GM23338 (cell line): ENCODE measurements at regions not wholly inside any gene's neighbourhood (a gene's known extent, or its start where the extent isn't known, plus 50 kb on each side); places are given as distances from the start of the nearest gene placed in this dataset.

ENCODE experiments used
- ATAC-seq: fragments of 200-7000 bp; cut with Tn5 transposase; 3 replicates; pipeline ENCODE4 v1.9.1; 2020
- DNase-seq: peaks from one replicate; pipeline ENCODE4 v3.0.0-alpha.2; 2015; ENCODE audit warnings: low spot score
- H2AFZ ChIP-seq: fragments of 200-600 bp; sonication (generic); 2 replicates; pipeline ENCODE4 v1.8.0; 2016; ENCODE audit warnings: antibody characterized with exemption, mild to moderate bottlenecking, moderate library complexity
- H3F3A ChIP-seq: fragments of 200-600 bp; sonication (generic); replicated peaks from 2 replicates; pipeline ENCODE4 v1.8.0; 2017; ENCODE audit warnings: antibody characterized with exemption, mixed run types, low read depth
- H3K27ac ChIP-seq: fragments of 200-600 bp; sonication (generic); 2 replicates; pipeline ENCODE4 v1.6.1; 2016; ENCODE audit warnings: low read depth
- H3K27me3 ChIP-seq: fragments of 200-600 bp; sonication (generic); 2 replicates; pipeline ENCODE4 v1.8.0; 2016; ENCODE audit warnings: mild to moderate bottlenecking, mixed run types, moderate library complexity; ENCODE audit not compliant: insufficient read depth
- H3K36me3 ChIP-seq: fragments of 200-600 bp; sonication (generic); 2 replicates; pipeline ENCODE4 v1.8.0; 2016; ENCODE audit warnings: mild to moderate bottlenecking; ENCODE audit not compliant: insufficient read depth
- H3K4me1 ChIP-seq: fragments of 200-600 bp; sonication (generic); 2 replicates; pipeline ENCODE4 v1.8.0; 2016; ENCODE audit warnings: mild to moderate bottlenecking, moderate library complexity; ENCODE audit not compliant: insufficient read depth
- H3K4me2 ChIP-seq: fragments of 200-600 bp; sonication (generic); 2 replicates; pipeline ENCODE4 v1.7.1; 2017; ENCODE audit warnings: mixed run types
- H3K4me3 ChIP-seq: fragments of 200-600 bp; sonication (generic); 2 replicates; pipeline ENCODE4 v1.6.1; 2016; ENCODE audit warnings: mixed run types
- H3K79me2 ChIP-seq: fragments of 200-600 bp; sonication (generic); replicated peaks from 2 replicates; pipeline ENCODE4 v1.8.0; 2017; ENCODE audit warnings: mild to moderate bottlenecking; ENCODE audit not compliant: insufficient read depth
- H3K9me2 ChIP-seq: fragments of 200-600 bp; sonication (generic); 2 replicates; pipeline ENCODE4 v1.8.0; 2017; ENCODE audit not compliant: insufficient read depth
- H4K20me1 ChIP-seq: fragments of 200-600 bp; sonication (generic); replicated peaks from 2 replicates; pipeline ENCODE4 v1.8.0; 2017; ENCODE audit warnings: mild to moderate bottlenecking; ENCODE audit not compliant: insufficient read depth
- H3K27ac Mint-ChIP-seq: 2 replicates; pipeline ENCODE4 v1.8.0; 2020; ENCODE audit warnings: inconsistent platforms, mild to moderate bottlenecking, moderate library complexity, mixed read lengths
- H3K27me3 Mint-ChIP-seq: 3 replicates; pipeline ENCODE4 v1.8.0; 2022; ENCODE audit warnings: low read depth, mild to moderate bottlenecking, moderate library complexity, mixed read lengths, inconsistent platforms; ENCODE audit not compliant: insufficient read depth, poor library complexity
- H3K36me3 Mint-ChIP-seq: 3 replicates; pipeline ENCODE4 v1.8.0; 2021; ENCODE audit warnings: low read depth, mild to moderate bottlenecking, inconsistent platforms, moderate library complexity, mixed read lengths
- H3K4me1 Mint-ChIP-seq: 3 replicates; pipeline ENCODE4 v1.8.0; 2020; ENCODE audit warnings: mild to moderate bottlenecking, inconsistent platforms, mixed read lengths
- H3K4me3 Mint-ChIP-seq: 3 replicates; pipeline ENCODE4 v1.8.0; 2021; ENCODE audit warnings: moderate library complexity, mild to moderate bottlenecking, inconsistent platforms, mixed read lengths
- H3K9me3 Mint-ChIP-seq: 3 replicates; pipeline ENCODE4 v1.8.0; 2020; ENCODE audit warnings: moderate library complexity, mild to moderate bottlenecking, inconsistent platforms, mixed read lengths
- CREB1 ChIP-seq: fragments of 250-450 bp; sonication (Bioruptor Pico); IDR thresholded peaks from 2 replicates; pipeline ENCODE4 v1.5.0; 2020; ENCODE audit warnings: low read depth, mild to moderate bottlenecking, moderate library complexity
- EZH2 ChIP-seq: fragments of 200-600 bp; sonication (generic); IDR thresholded peaks from one replicate; pipeline ENCODE4 v1.8.0; 2017; ENCODE audit warnings: antibody characterized with exemption, mild to moderate bottlenecking, low read depth; ENCODE audit not compliant: unreplicated experiment
- JUNB ChIP-seq: IDR thresholded peaks from one replicate; pipeline ENCODE4 v1.6.1; 2016; ENCODE audit warnings: antibody characterized with exemption; ENCODE audit not compliant: unreplicated experiment
- POLR2AphosphoS5 ChIP-seq: IDR thresholded peaks from 2 replicates; pipeline ENCODE4 v1.6.1; 2016; ENCODE audit warnings: antibody characterized with exemption, low read depth
- ZNF331 ChIP-seq: fragments of 250-450 bp; sonication (Bioruptor Pico); IDR thresholded peaks from 2 replicates; pipeline ENCODE4 v1.5.0; 2020; ENCODE audit warnings: low read depth, mild to moderate bottlenecking, moderate library complexity
- ZNF462 ChIP-seq: fragments of 250-450 bp; sonication (Bioruptor Pico); IDR thresholded peaks from 2 replicates; pipeline ENCODE4 v1.5.0; 2020; ENCODE audit warnings: mild to moderate bottlenecking, moderate library complexity
- TF ChIP-seq, protein P1 (sequence below), 2 experiments: fragments of 200-600 bp in 1 of 2; sonication (generic) in 1 of 2; conservative IDR thresholded peaks; 2 replicates each; pipeline versions ENCODE4 v1.5.1 to v1.6.1; 2016 to 2017; ENCODE audit warnings: antibody characterized with exemption in 2 of 2, low read depth in 2 of 2, mild to moderate bottlenecking in 2 of 2, moderate library complexity in 1 of 2

GRCh38 chr7:106457678-106458077 lies 172.9 kb upstream of the NAMPT start:
- Histone ChIP-seq H2AFZ (no peak overlapping the region), H3F3A (no peaks in the 10 kb centered on the region), H3K9me2 (peaks cover 3% of the 10 kb centered on the region), H3K27ac (no peak overlapping the region), H3K27me3 (no peaks in the 10 kb centered on the region), H3K4me3 (no peak overlapping the region), H3K36me3 (peaks cover 3% of the 10 kb centered on the region), H3K4me2 (no peak overlapping the region), H3K4me1 (peaks cover under 1% of the 10 kb centered on the region), H4K20me1 (no peaks in the 10 kb centered on the region), H3K79me2 (no peaks in the 10 kb centered on the region)
- Mint-ChIP-seq H3K4me3 (no peak overlapping the region), H3K36me3 (peaks cover 21% of the 10 kb centered on the region), H3K27ac (no peak overlapping the region), H3K4me1 (peaks cover 10% of the 10 kb centered on the region; the same call in 2 of the 3 replicates), H3K9me3 (peaks cover 47% of the 10 kb centered on the region), H3K27me3 (peaks cover 2% of the 10 kb centered on the region)
- DNase-seq: no peak
- no peak for ATAC-seq
- TF ChIP-seq POLR2AphosphoS5 (no peak), ZNF462 (CRISPR knock-in tag) (no peak), EZH2 (no peak), ZNF331 (no peak), CREB1 (no peak), JUNB (no peak)
- TF ChIP-seq, protein P1, sequence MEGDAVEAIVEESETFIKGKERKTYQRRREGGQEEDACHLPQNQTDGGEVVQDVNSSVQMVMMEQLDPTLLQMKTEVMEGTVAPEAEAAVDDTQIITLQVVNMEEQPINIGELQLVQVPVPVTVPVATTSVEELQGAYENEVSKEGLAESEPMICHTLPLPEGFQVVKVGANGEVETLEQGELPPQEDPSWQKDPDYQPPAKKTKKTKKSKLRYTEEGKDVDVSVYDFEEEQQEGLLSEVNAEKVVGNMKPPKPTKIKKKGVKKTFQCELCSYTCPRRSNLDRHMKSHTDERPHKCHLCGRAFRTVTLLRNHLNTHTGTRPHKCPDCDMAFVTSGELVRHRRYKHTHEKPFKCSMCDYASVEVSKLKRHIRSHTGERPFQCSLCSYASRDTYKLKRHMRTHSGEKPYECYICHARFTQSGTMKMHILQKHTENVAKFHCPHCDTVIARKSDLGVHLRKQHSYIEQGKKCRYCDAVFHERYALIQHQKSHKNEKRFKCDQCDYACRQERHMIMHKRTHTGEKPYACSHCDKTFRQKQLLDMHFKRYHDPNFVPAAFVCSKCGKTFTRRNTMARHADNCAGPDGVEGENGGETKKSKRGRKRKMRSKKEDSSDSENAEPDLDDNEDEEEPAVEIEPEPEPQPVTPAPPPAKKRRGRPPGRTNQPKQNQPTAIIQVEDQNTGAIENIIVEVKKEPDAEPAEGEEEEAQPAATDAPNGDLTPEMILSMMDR (conservative IDR thresholded peaks at IDR 0.05; ENCODE audit: low read depth in 2 of 2): no peak
